Osteocyte (in vitro differentiated cells): ENCODE measurements at regions not wholly inside any gene's neighbourhood (a gene's known extent, or its start where the extent isn't known, plus 50 kb on each side); places are given as distances from the start of the nearest gene placed in this dataset.

Source experiments
- DNase-seq: peaks from one replicate; pipeline ENCODE4 v3.0.0; 2021; ENCODE audit warnings: mixed read lengths; ENCODE audit not compliant: unreplicated experiment; ENCODE audit errors: extremely low spot score
- H3K27ac Mint-ChIP-seq: one replicate; pipeline ENCODE4 v1.8.0; 2021; ENCODE audit warnings: mild to moderate bottlenecking, mixed read lengths; ENCODE audit not compliant: unreplicated experiment
- H3K27me3 Mint-ChIP-seq: one replicate; pipeline ENCODE4 v1.8.0; 2021; ENCODE audit warnings: mixed read lengths; ENCODE audit not compliant: unreplicated experiment
- H3K36me3 Mint-ChIP-seq: one replicate; pipeline ENCODE4 v1.8.0; 2021; ENCODE audit warnings: mixed read lengths; ENCODE audit not compliant: unreplicated experiment
- H3K4me1 Mint-ChIP-seq: one replicate; pipeline ENCODE4 v1.8.0; 2021; ENCODE audit warnings: mixed read lengths; ENCODE audit not compliant: unreplicated experiment
- H3K4me3 Mint-ChIP-seq: one replicate; pipeline ENCODE4 v1.8.0; 2021; ENCODE audit warnings: mild to moderate bottlenecking, moderate library complexity, mixed read lengths; ENCODE audit not compliant: unreplicated experiment
- H3K9me3 Mint-ChIP-seq: one replicate; pipeline ENCODE4 v1.8.0; 2021; ENCODE audit warnings: mixed read lengths; ENCODE audit not compliant: unreplicated experiment
- CTCF ChIP-seq: fragments of 200-600 bp; sonication (generic); IDR thresholded peaks from 2 replicates; pipeline ENCODE4 v1.5.0; 2021; ENCODE audit warnings: antibody characterized with exemption, mild to moderate bottlenecking, moderate library complexity

GRCh38 chr14:56023661-56024081, 94.5 kb upstream of the PELI2 start:
- no peaks in the 10 kb centered on the region for H3K36me3 Mint-ChIP-seq
- TF ChIP-seq CTCF = no peak
- no peak overlapping the region for H3K4me3 Mint-ChIP-seq
- no peak for DNase-seq
- peaks cover 11% of the 10 kb centered on the region for H3K27me3 Mint-ChIP-seq
- no peaks in the 10 kb centered on the region for H3K4me1 Mint-ChIP-seq
- no peaks in the 10 kb centered on the region for H3K9me3 Mint-ChIP-seq
- H3K27ac Mint-ChIP-seq = no peak overlapping the region

- TF ChIP-seq CTCF = no peak
- H3K27me3 Mint-ChIP-seq = peaks cover 22% of the 10 kb centered on the region
- DNase-seq = no peak
- no peak overlapping the region for H3K27ac Mint-ChIP-seq
- no peaks in the 10 kb centered on the region for H3K9me3 Mint-ChIP-seq
- H3K36me3 Mint-ChIP-seq = no peaks in the 10 kb centered on the region
- H3K4me1 Mint-ChIP-seq = no peaks in the 10 kb centered on the region
- H3K4me3 Mint-ChIP-seq = no peak overlapping the region
Measured at GRCh38 chr14:56025191-56025590, 93.0 kb upstream of the PELI2 start.

- no peaks in the 10 kb centered on the region for H3K36me3 Mint-ChIP-seq
- H3K27ac Mint-ChIP-seq = no peak overlapping the region
- peaks cover 30% of the 10 kb centered on the region for H3K27me3 Mint-ChIP-seq
- DNase-seq = no peak
- H3K4me1 Mint-ChIP-seq = no peaks in the 10 kb centered on the region
- TF ChIP-seq CTCF = no peak
- H3K4me3 Mint-ChIP-seq = no peak overlapping the region
- H3K9me3 Mint-ChIP-seq = no peaks in the 10 kb centered on the region
Measured at GRCh38 chr14:56026506-56026905, 91.7 kb upstream of the PELI2 start.

- Mint-ChIP-seq H3K9me3 (no peaks in the 10 kb centered on the region), H3K4me1 (no peaks in the 10 kb centered on the region), H3K27ac (no peak overlapping the region), H3K36me3 (no peaks in the 10 kb centered on the region), H3K27me3 (peaks cover 33% of the 10 kb centered on the region), H3K4me3 (no peak overlapping the region)
- TF ChIP-seq CTCF = no peak
- no peak for DNase-seq
Measured at GRCh38 chr14:56027421-56027820, 90.8 kb upstream of the PELI2 start.

- no peak for TF ChIP-seq CTCF
- no peak for DNase-seq
- no peaks in the 10 kb centered on the region for H3K9me3 Mint-ChIP-seq
Measured at GRCh38 chr14:56027916-56028712, 90.1 kb upstream of the PELI2 start.

More at GRCh38 chr14:56027916-56028712, 90.1 kb upstream of the PELI2 start:
- peaks cover 39% of the 10 kb centered on the region for H3K27me3 Mint-ChIP-seq
- no peak overlapping the region for H3K27ac Mint-ChIP-seq
- no peak overlapping the region for H3K4me3 Mint-ChIP-seq
- no peaks in the 10 kb centered on the region for H3K4me1 Mint-ChIP-seq
- H3K36me3 Mint-ChIP-seq = no peaks in the 10 kb centered on the region
